GM11168 (cell line): ENCODE measurements at regions not wholly inside any gene's neighbourhood (a gene's known extent, or its start where the extent isn't known, plus 50 kb on each side); places are given as distances from the start of the nearest gene placed in this dataset.

Source experiments
- in situ Hi-C: fragments of 300-500 bp; cut with MboI; formaldehyde crosslinking; loops from one replicate; pipeline ENCODE4 v1.12.0; 2022; ENCODE audit warnings: low sequenced_read_pairs; ENCODE audit not compliant: unreplicated experiment

DNA sequence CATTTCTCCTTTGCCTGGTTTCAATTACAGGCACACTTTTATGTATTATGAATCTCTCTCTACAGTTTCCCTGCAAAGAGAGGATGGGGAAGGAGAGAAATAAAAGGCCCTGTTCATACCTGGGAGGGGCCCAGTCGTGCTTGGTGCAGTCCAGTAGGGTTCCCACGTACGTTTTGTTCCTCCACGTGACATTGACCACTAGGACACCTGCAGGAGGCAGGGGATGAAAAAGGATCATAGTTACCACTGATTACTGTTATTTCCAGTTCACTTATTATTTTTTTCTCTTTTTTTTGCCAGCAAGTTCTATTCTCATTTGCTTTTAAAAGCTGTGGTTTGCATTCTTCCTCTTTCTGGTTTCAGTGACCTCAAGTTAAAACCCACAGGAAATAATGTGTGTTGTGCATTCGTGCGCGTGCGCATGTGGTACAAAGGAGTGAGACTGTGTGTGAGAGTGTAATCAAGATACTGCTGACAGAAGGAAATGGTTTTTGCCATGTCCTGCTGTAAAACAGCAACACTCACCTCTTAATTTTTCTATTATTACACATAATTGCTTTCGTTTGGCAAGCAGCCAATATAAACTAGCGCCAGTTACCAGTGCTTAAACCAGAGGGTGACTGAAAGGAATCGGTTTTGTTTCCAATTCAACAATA lies 96.8 kb downstream of the ZNF608 start:
- in situ Hi-C loops, result loop anchor here (10.0 kb wide), 1 partner anchor 275 kb away; no protein-coding TSS in a partner anchor

DNA sequence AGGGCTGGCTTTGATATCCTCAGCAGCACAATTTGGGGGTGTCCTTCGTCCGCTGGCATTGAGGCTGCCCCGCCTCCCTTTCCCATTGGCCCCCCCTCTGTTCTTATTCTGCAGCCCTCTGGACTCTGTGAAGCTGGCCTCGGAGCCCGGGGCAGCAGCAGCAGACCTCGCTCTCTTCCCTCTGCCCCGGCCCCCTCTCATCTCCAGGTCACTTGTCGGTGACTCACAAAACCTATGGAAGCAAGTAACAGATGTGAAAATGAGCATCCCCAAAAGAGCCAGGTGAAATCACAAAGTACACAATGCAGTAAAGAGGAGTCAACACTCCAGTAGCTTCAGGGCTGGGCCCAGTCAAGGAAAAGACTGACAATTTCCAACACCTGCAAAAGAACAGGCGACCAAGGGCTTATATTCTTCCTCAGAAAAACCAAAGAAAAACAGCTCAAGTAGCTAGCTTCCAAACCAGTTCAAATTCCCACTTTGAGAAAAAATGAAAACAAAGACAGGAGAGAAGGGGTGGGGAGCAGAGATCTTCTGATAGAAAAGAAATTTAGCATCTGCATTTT lies 97.5 kb downstream of the ZNF608 start:
- in situ Hi-C loops, result no loop called here

DNA sequence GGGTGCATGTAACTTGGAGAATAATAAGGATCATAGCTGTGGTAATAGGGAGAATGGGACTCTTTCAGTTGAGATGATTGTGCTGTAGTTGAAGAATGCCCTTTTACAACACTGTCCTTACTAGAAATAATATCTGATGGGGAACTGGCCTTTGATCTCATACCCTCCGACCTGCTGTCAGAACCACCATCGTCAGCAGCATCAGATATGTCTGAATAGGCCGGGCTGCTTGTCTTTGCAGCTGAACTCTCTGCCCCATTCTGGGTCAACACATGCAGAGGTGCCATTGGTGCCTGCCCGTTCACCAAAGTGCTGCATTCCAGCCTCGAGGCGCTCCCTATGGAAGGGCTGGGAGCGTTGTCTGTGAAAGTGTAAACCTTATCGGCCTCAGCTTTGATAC lies 99.1 kb downstream of the ZNF608 start:
- in situ Hi-C loops, result no loop called here

- in situ Hi-C loops, result no loop called here
Measured at GRCh38 chr5:124645396-124645795, 101.0 kb downstream of the ZNF608 start.

DNA sequence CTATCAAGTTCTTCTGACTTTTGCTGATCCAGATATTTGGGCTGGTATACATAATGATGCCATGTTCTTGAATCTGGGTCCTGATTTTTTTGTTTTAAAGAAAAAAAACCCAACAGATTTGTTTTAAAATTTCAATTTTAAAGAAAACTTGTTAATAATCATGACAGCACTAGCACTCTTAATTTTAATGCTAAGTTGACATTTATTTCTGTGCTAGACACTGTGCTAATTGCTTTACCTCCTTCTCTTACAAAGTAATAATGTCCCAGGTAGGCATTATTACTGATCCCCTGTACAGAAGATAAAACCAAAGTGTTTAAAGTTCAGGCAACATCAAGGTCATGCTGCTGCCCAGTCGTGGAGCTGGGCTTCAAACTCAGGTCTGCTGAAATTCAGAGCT lies 101.9 kb downstream of the ZNF608 start:
- in situ Hi-C loops, result no loop called here

GRCh38 chr5:124644138-124644537 lies 102.3 kb downstream of the ZNF608 start:
- in situ Hi-C loops, result no loop called here

DNA sequence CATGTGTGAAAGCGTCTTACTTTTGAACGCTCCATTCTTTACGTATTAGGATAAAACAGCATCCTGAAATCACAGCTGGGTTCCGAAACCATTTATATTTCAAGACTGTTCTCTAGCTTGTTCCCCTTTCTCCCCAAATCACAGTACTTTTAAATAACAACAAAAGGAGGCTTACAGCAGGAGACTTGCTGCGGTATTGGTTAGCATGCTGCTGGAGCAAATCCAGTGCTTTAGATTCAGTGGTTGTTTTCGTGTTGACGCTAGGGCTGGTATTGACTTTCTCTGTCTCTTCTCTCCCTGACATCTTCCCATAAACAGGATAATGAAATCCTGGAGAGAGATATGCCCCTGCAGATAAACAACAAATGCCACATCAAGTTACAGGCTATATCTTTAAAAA lies 103.1 kb downstream of the ZNF608 start:
- in situ Hi-C loops, result no loop called here

DNA sequence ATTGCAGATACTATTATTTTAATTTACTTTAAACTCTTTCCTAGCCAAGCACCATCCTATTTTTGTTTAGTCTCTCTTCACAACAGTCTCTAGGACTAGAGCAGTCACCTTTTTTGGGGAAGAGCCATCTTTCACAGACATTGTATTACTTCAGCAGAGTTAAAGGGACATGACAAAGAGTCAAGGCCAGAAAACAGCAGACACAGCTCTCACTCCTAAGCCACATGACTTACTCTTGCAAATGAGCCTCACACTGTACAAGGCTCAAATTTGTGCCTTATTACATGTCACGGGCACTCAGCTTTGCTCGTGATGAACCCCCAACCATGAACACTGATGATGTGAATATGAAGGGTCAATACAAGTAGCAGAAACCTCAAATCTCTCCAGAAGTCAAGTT lies 104.3 kb downstream of the ZNF608 start:
- in situ Hi-C loops, result no loop called here

DNA sequence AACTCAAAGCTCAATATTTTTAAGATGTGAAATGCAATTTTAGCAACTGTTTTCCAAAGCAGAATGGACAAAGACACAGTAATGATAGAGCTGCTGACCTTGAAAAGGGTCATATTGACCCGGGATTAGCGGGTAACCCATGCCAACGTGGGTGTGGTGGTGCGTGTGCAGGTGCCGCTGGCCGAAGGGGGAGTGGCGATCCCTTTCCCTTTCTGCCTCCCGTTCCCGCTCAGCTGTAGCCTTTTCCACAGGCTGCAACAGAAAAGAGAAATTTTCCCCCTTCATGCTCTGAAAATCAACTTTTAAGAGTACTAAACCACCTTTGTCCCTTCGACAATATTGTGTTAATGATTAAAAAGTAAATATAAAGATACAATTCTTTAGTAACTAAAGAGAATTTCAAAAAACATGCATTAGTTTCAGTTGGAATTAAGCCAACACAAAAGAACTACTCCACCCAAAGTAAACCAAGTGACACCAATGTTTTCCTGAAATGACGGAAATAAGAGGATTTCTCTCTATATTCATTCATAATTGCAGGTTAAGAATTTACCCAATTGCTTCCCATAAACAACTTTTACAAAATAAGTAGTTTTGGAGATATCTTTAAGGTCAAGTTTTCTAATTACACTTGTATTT lies 105.2 kb downstream of the ZNF608 start:
- in situ Hi-C loops, result no loop called here

- in situ Hi-C loops, result no loop called here
Measured at GRCh38 chr5:124639095-124639665, 107.3 kb downstream of the ZNF608 start.

DNA sequence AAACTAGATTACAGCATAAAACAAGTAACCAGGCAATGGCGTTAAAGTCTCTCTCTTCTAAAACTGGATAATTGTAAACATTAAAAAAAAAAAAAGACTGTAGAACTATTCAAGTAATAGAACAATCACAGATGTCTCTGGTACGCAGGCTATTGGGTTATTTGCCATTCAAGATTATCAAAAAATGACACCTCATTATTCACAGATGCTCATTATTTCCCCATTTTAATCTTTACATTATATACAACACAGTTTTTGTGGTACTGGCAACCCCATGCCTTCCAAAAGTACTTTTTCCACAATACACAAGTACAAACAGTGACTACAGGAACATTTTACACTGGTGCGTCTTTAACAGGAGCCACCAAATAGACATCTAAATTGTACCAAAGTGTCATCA lies 109.4 kb downstream of the ZNF608 start:
- in situ Hi-C loops, result no loop called here

DNA sequence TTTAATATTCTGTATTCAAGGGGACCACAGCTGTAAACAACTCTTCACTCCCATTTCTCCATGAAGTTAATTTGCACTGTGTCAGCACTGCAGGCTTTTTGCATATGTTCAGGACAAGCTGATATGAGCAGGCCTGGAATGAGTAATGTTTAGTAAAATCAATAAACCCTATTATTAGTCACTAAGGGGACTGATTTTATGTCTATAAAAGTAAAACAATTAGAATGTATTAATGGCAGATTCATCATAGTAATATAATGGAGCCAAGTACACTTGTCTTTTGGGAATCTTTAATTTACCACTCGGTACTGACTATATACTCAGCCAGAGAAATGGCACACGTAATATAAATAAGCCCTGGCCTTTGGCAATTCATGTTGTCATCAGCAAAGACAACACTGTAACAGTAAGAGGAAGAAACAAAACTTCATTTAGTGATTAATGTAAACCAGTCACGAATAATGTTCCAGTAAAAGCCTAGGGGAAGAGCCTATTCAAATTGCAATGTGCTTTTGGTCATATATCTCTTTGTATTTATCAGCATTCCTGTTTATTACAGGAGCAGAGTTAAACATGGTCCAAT lies 111.6 kb downstream of the ZNF608 start:
- in situ Hi-C loops, result no loop called here

GRCh38 chr5:124634228-124634739 lies 112.2 kb downstream of the ZNF608 start:
- in situ Hi-C loops, result no loop called here

DNA sequence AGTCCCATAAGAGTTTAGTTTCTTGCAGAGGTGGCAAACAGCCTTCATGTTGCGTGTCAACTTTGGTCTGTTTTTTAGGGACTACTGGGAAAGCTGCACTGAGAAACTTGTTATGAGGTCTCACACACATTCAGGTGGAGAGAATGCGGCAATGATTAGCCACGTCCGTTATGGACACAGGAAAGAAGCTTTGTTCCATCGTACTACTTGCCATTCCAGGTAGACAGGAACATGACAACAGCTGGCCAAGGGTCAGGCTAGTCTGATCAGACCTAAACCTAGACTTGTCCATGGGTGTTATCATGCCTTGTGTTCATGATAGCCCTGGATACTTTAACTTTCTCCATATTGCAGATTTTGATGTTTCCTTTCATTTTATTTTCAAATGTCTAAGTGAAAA lies 113.2 kb downstream of the ZNF608 start:
- in situ Hi-C loops, result no loop called here

DNA sequence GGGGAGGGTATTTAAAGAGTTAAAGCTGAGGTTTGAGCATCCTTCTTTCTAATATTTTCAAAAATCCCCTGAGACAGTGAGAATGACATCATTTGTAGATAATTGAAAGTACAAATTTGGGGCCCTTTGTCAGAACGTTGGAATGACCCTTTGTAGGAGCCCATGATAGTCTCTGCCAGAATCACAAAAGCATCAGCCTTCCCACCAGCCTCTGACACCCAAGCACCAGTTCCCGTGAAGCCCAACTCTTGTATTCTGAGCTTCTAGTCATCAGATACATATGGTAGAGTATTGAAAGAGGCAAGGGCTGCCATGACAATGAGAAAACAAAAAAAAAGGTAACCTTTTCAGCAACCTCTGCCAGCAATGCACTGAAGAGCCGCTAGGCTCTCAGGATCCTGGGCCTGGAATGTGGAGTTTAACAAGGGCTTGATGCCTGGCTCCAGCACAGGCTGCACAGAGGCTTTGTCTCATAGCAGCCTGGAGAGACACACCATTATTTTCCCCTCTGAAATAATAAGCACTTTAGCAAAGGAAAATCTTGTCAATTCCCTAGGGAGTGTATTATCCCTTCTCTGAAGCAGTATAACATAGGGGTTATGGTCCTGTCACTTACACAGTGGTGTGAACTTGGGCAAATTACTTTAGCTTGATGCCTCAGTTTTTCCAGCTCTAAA lies 114.4 kb downstream of the ZNF608 start:
- in situ Hi-C loops, result no loop called here

DNA sequence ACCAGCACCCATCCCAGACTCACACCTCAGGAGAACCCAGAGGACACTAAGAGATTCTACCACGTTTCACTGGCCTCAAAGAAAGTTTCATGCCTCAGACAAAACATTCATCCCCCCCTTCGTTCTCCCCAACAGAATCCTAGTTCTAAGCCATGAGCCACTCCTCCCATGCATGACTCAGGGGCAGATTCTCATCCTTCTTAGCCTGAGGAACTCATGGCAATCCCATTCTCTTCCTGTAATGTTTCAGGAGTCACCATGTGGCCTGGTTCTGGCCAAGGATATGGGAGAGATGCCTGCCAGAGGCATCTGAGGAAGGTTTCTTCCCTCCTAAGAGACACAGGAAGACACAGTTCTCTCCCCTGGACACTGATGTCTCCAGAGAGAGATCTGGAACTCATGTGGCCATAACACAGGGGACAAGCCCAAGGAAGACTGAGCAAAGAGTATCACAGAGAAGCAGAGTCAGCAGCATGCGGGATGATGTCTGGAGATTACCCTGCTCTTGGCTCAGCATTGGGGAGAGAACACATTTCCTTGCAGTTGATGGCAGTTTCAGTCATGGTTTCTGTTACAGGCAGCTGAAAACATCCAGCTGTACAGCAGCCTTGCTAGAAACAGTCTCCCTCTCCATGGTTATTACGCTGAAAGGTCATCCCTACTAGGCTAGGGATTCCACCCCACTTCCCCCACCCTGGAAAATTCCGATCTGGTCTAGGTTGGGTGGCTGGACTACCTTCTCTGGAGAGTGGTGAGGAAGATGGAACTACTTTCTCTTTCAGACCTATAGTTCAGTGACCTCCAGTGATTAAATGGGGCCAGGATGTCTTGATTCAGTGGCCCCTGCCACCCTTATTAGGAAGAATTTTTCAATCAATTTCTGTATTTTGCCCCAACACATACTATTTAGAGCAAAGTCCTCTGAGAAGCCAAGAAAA lies 115.4 kb downstream of the ZNF608 start:
- in situ Hi-C loops, result no loop called here

- in situ Hi-C loops, result no loop called here
Measured at GRCh38 chr5:124628721-124629596, 117.5 kb downstream of the ZNF608 start.

DNA sequence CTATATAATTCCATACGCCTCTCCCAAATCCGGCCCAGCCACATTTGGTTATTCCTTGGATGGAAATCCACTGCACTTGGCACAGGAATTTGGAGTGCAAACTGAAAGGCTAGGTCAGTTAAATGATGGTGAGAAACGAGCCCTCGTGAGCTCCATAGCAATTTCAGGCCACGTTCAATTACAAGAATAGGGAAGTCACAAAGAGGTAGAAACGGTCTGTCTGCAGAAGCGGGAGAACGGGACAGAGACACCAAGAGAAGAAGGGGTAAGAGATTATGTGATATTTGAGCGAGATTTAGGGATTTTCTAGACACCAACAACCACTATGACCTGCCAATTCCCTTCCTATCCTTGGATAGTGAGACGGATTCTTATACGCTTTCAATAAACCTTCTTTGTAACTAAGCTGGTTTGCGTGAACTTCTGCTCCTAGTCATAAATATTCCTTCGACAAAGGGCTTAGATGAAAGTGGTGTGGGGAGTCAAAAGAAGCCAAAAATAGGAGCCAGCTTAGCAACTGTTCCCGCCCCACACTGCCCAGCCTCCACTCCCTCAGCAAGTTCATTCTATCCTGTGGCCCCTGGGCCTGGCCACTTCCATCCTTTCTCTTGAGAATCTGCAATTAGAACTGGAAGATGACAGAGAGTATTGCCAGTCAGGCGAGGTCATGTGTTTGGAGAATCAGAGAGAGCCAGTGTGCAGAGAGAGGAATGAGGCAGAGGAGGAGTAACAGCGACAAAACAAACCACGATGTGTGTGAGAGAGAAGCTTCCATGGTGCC lies 118.4 kb downstream of the ZNF608 start:
- in situ Hi-C loops, result no loop called here
